Natural killer cell (primary cell): ENCODE measurements at regions not wholly inside any gene's neighbourhood (a gene's known extent, or its start where the extent isn't known, plus 50 kb on each side); places are given as distances from the start of the nearest gene placed in this dataset.

Experiments
- ATAC-seq, 3 donors: fragments of 150-1000 bp in 2 of 3; fragments of 200-7000 bp in 1 of 3; cut with Tn5 transposase; 1 replicate in 1 of 3; 2 replicates in 2 of 3; pipeline ENCODE4 v1.10.0; 2021; ENCODE audit warnings: mild to moderate bottlenecking in 2 of 3, moderate library complexity in 2 of 3
- DNase-seq, 2 donors: peaks; one replicate each; pipeline versions ENCODE4 v3.0.0 to v3.0.0-alpha.2; 2013 to 2021; ENCODE audit warnings: mixed read lengths in 1 of 2
- H3K27ac ChIP-seq: one replicate; pipeline ENCODE4 v1.5.1; 2013; ENCODE audit warnings: mild to moderate bottlenecking, low read length
- H3K27me3 ChIP-seq: one replicate; pipeline ENCODE4 v1.6.1; 2013; ENCODE audit warnings: low read length; ENCODE audit not compliant: control insufficient read depth, insufficient read depth
- H3K36me3 ChIP-seq: one replicate; pipeline ENCODE4 v1.6.1; 2013; ENCODE audit warnings: low read length; ENCODE audit not compliant: control insufficient read depth, insufficient read depth
- H3K4me1 ChIP-seq: one replicate; pipeline ENCODE4 v1.6.1; 2013; ENCODE audit warnings: low read length; ENCODE audit not compliant: control insufficient read depth, insufficient read depth
- H3K4me3 ChIP-seq: one replicate; pipeline ENCODE4 v1.5.1; 2013; ENCODE audit warnings: low read length
- H3K9me3 ChIP-seq: one replicate; pipeline ENCODE4 v1.6.1; 2013; ENCODE audit warnings: low read length; ENCODE audit not compliant: control insufficient read depth, insufficient read depth
- H3K27ac Mint-ChIP-seq, 2 donors: one replicate each; pipeline ENCODE4 v1.8.0; 2022; ENCODE audit warnings: mild to moderate bottlenecking in 2 of 2, mixed read lengths in 2 of 2, moderate library complexity in 1 of 2
- H3K27me3 Mint-ChIP-seq, 2 donors: one replicate each; pipeline ENCODE4 v1.8.0; 2022; ENCODE audit warnings: low read depth in 2 of 2, mixed read lengths in 2 of 2
- H3K36me3 Mint-ChIP-seq: one replicate; pipeline ENCODE4 v1.8.0; 2022; ENCODE audit warnings: mixed read lengths
- H3K4me1 Mint-ChIP-seq, 2 donors: one replicate each; pipeline ENCODE4 v1.8.0; 2022; ENCODE audit warnings: mixed read lengths in 2 of 2
- H3K4me3 Mint-ChIP-seq: one replicate; pipeline ENCODE4 v1.8.0; 2022; ENCODE audit warnings: mild to moderate bottlenecking, moderate library complexity, mixed read lengths
- H3K9me3 Mint-ChIP-seq, 2 donors: one replicate each; pipeline ENCODE4 v1.8.0; 2022; ENCODE audit warnings: mixed read lengths in 2 of 2
- WGBS: methylation state at CpG from one replicate; pipeline ENCODE4 v1.1.7; 2013; ENCODE audit warnings: missing lambda C conversion rate; ENCODE audit not compliant: insufficient coverage; 5-methylcytosine and 5-hydroxymethylcytosine counted together
- intact Hi-C: fragments of 100-400 bp; cut with micrococcal nuclease; formaldehyde crosslinking; loops from one replicate; pipeline ENCODE4 v1.14.2; 2022
- TF ChIP-seq, protein P1 (sequence below): fragments of 200-600 bp; IDR thresholded peaks from one replicate; pipeline ENCODE4 v1.8.0; 2022; ENCODE audit warnings: antibody characterized with exemption

DNA sequence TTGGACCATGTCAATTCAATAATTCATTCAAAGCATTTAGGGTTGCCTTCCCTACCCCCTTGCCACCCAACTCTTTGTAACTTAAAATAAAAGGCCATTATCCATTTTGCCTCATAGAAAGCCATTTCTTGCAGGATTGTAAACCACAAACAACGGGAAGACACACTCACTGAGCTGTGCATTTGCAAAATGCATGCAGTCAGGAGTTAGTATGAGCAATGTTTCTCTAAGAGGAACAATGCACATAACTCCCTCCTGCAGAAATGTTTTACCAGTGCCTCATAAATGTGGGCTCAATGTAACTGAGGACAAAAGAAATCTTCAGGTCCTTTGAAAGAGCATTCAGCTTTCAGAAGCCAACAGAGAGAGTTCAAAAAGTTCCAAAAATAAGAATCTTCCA is 98.5 kb upstream of the ABCA1 start:
- Histone ChIP-seq H3K27me3 (no peaks in the 10 kb centered on the region), H3K36me3 (no peaks in the 10 kb centered on the region), H3K4me3 (no peak overlapping the region), H3K9me3 (no peaks in the 10 kb centered on the region), H3K27ac (no peak overlapping the region), H3K4me1 (no peaks in the 10 kb centered on the region)
- H3K27me3 Mint-ChIP-seq, result peaks cover 3 to 8% of the 10 kb centered on the region in 2 donors
- no peak for ATAC-seq
- no peaks in the 10 kb centered on the region for H3K9me3 Mint-ChIP-seq
- H3K27ac Mint-ChIP-seq, result no peak overlapping the region
- 60% methylated on average over 1 of the region's 1 CpG for WGBS
- H3K4me3 Mint-ChIP-seq, result no peak overlapping the region
- H3K4me1 Mint-ChIP-seq, result no peaks in the 10 kb centered on the region
- TF ChIP-seq, protein P1, sequence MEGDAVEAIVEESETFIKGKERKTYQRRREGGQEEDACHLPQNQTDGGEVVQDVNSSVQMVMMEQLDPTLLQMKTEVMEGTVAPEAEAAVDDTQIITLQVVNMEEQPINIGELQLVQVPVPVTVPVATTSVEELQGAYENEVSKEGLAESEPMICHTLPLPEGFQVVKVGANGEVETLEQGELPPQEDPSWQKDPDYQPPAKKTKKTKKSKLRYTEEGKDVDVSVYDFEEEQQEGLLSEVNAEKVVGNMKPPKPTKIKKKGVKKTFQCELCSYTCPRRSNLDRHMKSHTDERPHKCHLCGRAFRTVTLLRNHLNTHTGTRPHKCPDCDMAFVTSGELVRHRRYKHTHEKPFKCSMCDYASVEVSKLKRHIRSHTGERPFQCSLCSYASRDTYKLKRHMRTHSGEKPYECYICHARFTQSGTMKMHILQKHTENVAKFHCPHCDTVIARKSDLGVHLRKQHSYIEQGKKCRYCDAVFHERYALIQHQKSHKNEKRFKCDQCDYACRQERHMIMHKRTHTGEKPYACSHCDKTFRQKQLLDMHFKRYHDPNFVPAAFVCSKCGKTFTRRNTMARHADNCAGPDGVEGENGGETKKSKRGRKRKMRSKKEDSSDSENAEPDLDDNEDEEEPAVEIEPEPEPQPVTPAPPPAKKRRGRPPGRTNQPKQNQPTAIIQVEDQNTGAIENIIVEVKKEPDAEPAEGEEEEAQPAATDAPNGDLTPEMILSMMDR, result no peak
- DNase-seq, result no peak
- H3K36me3 Mint-ChIP-seq, result no peaks in the 10 kb centered on the region
- intact Hi-C loops, result no loop called here

DNA sequence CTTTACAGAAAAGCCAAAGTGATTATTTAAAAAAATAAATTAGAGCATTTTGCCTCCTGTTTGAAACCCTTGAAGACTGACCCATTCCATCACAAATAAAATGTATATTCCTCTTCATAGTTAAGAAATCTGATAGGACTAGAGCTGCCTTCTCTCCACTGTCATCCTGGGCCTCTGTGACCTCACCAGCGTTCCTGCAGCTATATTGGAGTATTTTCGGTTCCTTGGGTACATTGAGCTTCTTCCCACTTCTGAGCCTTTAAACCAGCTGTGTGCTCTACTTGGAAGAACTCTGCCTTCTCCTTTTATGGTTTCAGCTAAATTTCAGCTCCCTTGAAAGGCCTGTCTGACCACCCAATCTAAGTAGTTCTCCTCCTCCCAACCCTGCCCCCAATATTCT is 99.1 kb upstream of the ABCA1 start:
- no peak overlapping the region for H3K4me3 ChIP-seq
- Mint-ChIP-seq H3K9me3 (no peaks in the 10 kb centered on the region), H3K4me1 (no peaks in the 10 kb centered on the region), H3K4me3 (no peak overlapping the region), H3K36me3 (no peaks in the 10 kb centered on the region), H3K27me3 (peaks cover 1 to 2% of the 10 kb centered on the region in 2 donors), H3K27ac (no peak overlapping the region)
- H3K4me1 ChIP-seq, result no peaks in the 10 kb centered on the region
- DNase-seq, result no peak
- no peaks in the 10 kb centered on the region for H3K36me3 ChIP-seq
- intact Hi-C loops, result no loop called here
- H3K9me3 ChIP-seq, result no peaks in the 10 kb centered on the region
- H3K27ac ChIP-seq, result no peak overlapping the region
- TF ChIP-seq, protein P1, result no peak
- ATAC-seq, result no peak
- H3K27me3 ChIP-seq, result no peaks in the 10 kb centered on the region
- 79% methylated on average over 2 of the region's 2 CpGs for WGBS

DNA sequence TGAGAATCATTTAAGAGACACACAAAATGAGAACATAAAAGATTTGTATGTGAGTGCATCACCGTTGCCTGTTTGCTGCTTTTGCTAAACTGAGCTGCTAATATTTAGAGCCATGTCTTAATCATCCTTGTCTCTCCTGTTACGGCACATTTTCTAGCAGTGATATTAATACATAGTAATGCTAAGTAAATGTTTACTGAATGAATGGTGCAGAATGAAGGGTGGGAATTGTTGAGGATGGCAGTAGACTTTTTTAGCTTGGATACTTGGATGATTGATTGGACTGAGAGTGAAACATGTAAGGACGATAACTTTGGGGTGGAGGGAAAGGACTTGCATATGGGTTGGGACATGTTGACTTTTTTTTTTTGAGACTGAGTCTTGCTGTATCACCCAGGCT is 102.3 kb upstream of the ABCA1 start:
- Histone ChIP-seq H3K4me3 (no peak overlapping the region), H3K27me3 (no peaks in the 10 kb centered on the region), H3K9me3 (no peaks in the 10 kb centered on the region), H3K27ac (no peak overlapping the region), H3K36me3 (no peaks in the 10 kb centered on the region), H3K4me1 (no peaks in the 10 kb centered on the region)
- Mint-ChIP-seq H3K9me3 (no peaks in the 10 kb centered on the region), H3K36me3 (no peaks in the 10 kb centered on the region), H3K4me1 (no peaks in the 10 kb centered on the region), H3K4me3 (no peak overlapping the region), H3K27ac (no peak overlapping the region), H3K27me3 (no peaks in the 10 kb centered on the region)
- intact Hi-C loops, result no loop called here
- no peak for DNase-seq
- no peak for ATAC-seq
- TF ChIP-seq, protein P1, result no peak
- 88% methylated on average over 3 of the region's 3 CpGs for WGBS

DNA sequence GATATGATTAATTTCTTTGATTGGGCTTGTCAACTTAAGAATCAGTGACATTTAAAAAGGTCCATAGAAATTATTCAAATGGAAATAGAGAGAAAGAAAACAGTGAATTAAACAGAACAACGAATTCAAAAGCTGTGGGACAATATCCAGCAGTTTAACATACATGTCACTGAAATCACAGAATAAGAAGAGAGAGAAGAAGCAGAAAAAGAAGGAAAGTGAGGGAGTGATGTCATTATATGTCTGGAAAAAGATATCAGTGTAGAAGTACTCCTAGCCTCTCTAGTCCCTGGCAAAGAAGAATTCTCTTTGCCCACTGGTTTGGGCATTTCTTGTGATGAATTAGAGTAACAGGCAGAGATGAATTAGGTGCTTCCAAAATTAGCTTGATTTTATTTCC is 109.2 kb upstream of the ABCA1 start:
- TF ChIP-seq, protein P1, result no peak
- H3K27me3 Mint-ChIP-seq, result peaks cover 11 to 16% of the 10 kb centered on the region in 2 donors
- no CpG with 5 or more reads among the region's 1 CpG for WGBS

More for the DNA sequence above, 109.2 kb upstream of the ABCA1 start:
- Histone ChIP-seq H3K27ac (no peak overlapping the region), H3K36me3 (no peaks in the 10 kb centered on the region), H3K27me3 (no peaks in the 10 kb centered on the region), H3K9me3 (no peaks in the 10 kb centered on the region), H3K4me1 (no peaks in the 10 kb centered on the region), H3K4me3 (no peak overlapping the region)
- H3K9me3 Mint-ChIP-seq, result no peaks in the 10 kb centered on the region
- intact Hi-C loops, result no loop called here
- no peak for ATAC-seq
- no peaks in the 10 kb centered on the region for H3K36me3 Mint-ChIP-seq
- H3K4me1 Mint-ChIP-seq, result no peaks in the 10 kb centered on the region
- H3K4me3 Mint-ChIP-seq, result no peak overlapping the region
- DNase-seq, result no peak
- no peak overlapping the region for H3K27ac Mint-ChIP-seq
